GDM1 (cell line): ENCODE measurements at regions not wholly inside any gene's neighbourhood (a gene's known extent, or its start where the extent isn't known, plus 50 kb on each side); places are given as distances from the start of the nearest gene placed in this dataset.
"Not testable (repeated sequence)": the region's sequence is repeated elsewhere in the genome, so short reads cannot be mapped to it uniquely, and the experiment has no call there.

Experiments
- DNase-seq: peaks from one replicate; lab custom pipeline; 2025; lab: John Stamatoyannopoulos, UW

- no peak for DNase-seq
Measured at GRCh38 chr2:142757111-142757510, 120.4 kb upstream of the KYNU start.

GRCh38 chr2:142756430-142756829 is 121.0 kb upstream of the KYNU start:
- DNase-seq, result no peak

GRCh38 chr2:142755191-142755590 is 122.3 kb upstream of the KYNU start:
- no peak for DNase-seq

GRCh38 chr2:142754182-142754581 is 123.3 kb upstream of the KYNU start:
- DNase-seq, result no peak

GRCh38 chr2:142750858-142751257 is 126.6 kb upstream of the KYNU start:
- DNase-seq, result no peak

GRCh38 chr2:142748559-142749099 is 128.8 kb upstream of the KYNU start:
- no peak for DNase-seq

GRCh38 chr2:142745691-142746090 is 131.8 kb upstream of the KYNU start:
- DNase-seq, result no peak

GRCh38 chr2:142742371-142743214 is 134.9 kb upstream of the KYNU start:
- DNase-seq, result no peak

- no peak for DNase-seq
Measured at GRCh38 chr2:142741764-142742269, 135.6 kb upstream of the KYNU start.

GRCh38 chr2:142734770-142735169 is 142.7 kb upstream of the KYNU start:
- DNase-seq, result no peak

GRCh38 chr2:142734231-142734630 is 143.2 kb upstream of the KYNU start:
- DNase-seq, result no peak

GRCh38 chr2:142729814-142730213 is 147.7 kb upstream of the KYNU start:
- not testable (repeated sequence) for DNase-seq

GRCh38 chr2:142727821-142728478 is 149.5 kb upstream of the KYNU start:
- DNase-seq, result not testable (repeated sequence)

GRCh38 chr2:142725386-142725785 is 152.1 kb upstream of the KYNU start:
- DNase-seq, result no peak

- DNase-seq, result no peak
Measured at GRCh38 chr2:142724713-142725349, 152.6 kb upstream of the KYNU start.

- peak; percentile 20 for DNase-seq
Measured at GRCh38 chr2:142724186-142724585, 153.3 kb upstream of the KYNU start.

GRCh38 chr2:142723236-142723635 is 154.2 kb upstream of the KYNU start:
- no peak for DNase-seq

GRCh38 chr2:142722569-142722968 is 154.9 kb upstream of the KYNU start:
- no peak for DNase-seq

GRCh38 chr2:142722086-142722485 is 155.4 kb upstream of the KYNU start:
- DNase-seq, result no peak

GRCh38 chr2:142721015-142721414 is 156.4 kb upstream of the KYNU start:
- no peak for DNase-seq

- DNase-seq, result no peak
Measured at GRCh38 chr2:142718576-142719155, 158.8 kb upstream of the KYNU start.
